HG03558 (cell line): ENCODE measurements at regions not wholly inside any gene's neighbourhood (a gene's known extent, or its start where the extent isn't known, plus 50 kb on each side); places are given as distances from the start of the nearest gene placed in this dataset.

Experiments
- ATAC-seq: cut with Tn5 transposase; IDR thresholded peaks from one replicate; pipeline ENCODE4 v1.9.1; 2021; ENCODE audit warnings: moderate number of reproducible peaks; ENCODE audit not compliant: unreplicated experiment; ENCODE audit errors: extremely low read depth

- ATAC-seq: no peak
Observed at GRCh38 chr4:13260513-13260912, 223.6 kb downstream of the RAB28 start.

GRCh38 chr4:13250263-13250662 is 233.9 kb downstream of the RAB28 start:
- no peak for ATAC-seq

- ATAC-seq: no peak
Observed at GRCh38 chr4:13248621-13249298, 235.4 kb downstream of the RAB28 start.

GRCh38 chr4:13246107-13246506 is 238.0 kb downstream of the RAB28 start:
- no peak for ATAC-seq

GRCh38 chr4:13244444-13244843 is 239.7 kb downstream of the RAB28 start:
- no peak for ATAC-seq

GRCh38 chr4:13243152-13243551 is 241.0 kb downstream of the RAB28 start:
- ATAC-seq: no peak

- ATAC-seq: no peak
Observed at GRCh38 chr4:13240066-13240465, 244.1 kb downstream of the RAB28 start.

- no peak for ATAC-seq
Observed at GRCh38 chr4:13238936-13239335, 245.2 kb downstream of the RAB28 start.

- no peak for ATAC-seq
Observed at GRCh38 chr4:13236485-13236884, 247.7 kb downstream of the RAB28 start.

- no peak for ATAC-seq
Observed at GRCh38 chr4:13233755-13234154, 250.4 kb downstream of the RAB28 start.

GRCh38 chr4:13219971-13220370 is 264.2 kb downstream of the RAB28 start:
- ATAC-seq: no peak

- ATAC-seq: no peak
Observed at GRCh38 chr4:13218326-13218958, 265.7 kb downstream of the RAB28 start.

GRCh38 chr4:13215560-13215959 is 268.6 kb downstream of the RAB28 start:
- ATAC-seq: no peak

- no peak for ATAC-seq
Observed at GRCh38 chr4:13212936-13213335, 271.2 kb downstream of the RAB28 start.

- ATAC-seq: no peak
Observed at GRCh38 chr4:13209600-13209999, 274.5 kb downstream of the RAB28 start.

- no peak for ATAC-seq
Observed at GRCh38 chr4:13208558-13209193, 275.5 kb downstream of the RAB28 start.

- ATAC-seq: no peak
Observed at GRCh38 chr4:13207226-13207625, 276.9 kb downstream of the RAB28 start.

- ATAC-seq: no peak
Observed at GRCh38 chr4:13203101-13203500, 281.0 kb downstream of the RAB28 start.

- ATAC-seq: no peak
Observed at GRCh38 chr4:13202701-13203100, 281.4 kb downstream of the RAB28 start.

GRCh38 chr4:13201241-13201640 is 282.9 kb downstream of the RAB28 start:
- ATAC-seq: no peak

- ATAC-seq: no peak
Observed at GRCh38 chr4:13196721-13197120, 287.4 kb downstream of the RAB28 start.

GRCh38 chr4:13193662-13194061 is 290.5 kb downstream of the RAB28 start:
- no peak for ATAC-seq
